T-cell (primary cell): ENCODE measurements at regions not wholly inside any gene's neighbourhood (a gene's known extent, or its start where the extent isn't known, plus 50 kb on each side); places are given as distances from the start of the nearest gene placed in this dataset.

ENCODE experiments used
- ATAC-seq, 4 experiments: fragments of 200-7000 bp in 3 of 4; fragments of 150-1000 bp in 1 of 4; cut with Tn5 transposase; replicated peaks in 1 of 4; 1 replicate in 3 of 4; 2 replicates in 1 of 4; pipeline ENCODE4 v1.10.0; 2021; ENCODE audit warnings: moderate library complexity in 3 of 4, mild to moderate bottlenecking in 2 of 4, moderate number of reproducible peaks in 1 of 4
- CTCF ChIA-PET, 2 donors: fragments of 300-600 bp; sonication (Branson Sonifier 250); formaldehyde crosslinking; loops; one replicate each; lab custom pipeline; 2022; ENCODE audit warnings: antibody characterized with exemption in 2 of 2; lab: Charles Lee
- POLR2A ChIA-PET, 2 donors: fragments of 300-600 bp; sonication (Branson Sonifier 250); formaldehyde crosslinking; loops; one replicate each; lab custom pipeline; 2022; ENCODE audit warnings: antibody characterized with exemption in 2 of 2; lab: Charles Lee
- DNase-seq, 35 experiments: peaks; one replicate each; pipeline versions ENCODE4 v3.0.0 to v3.0.0-alpha.2; 2013 to 2023
- H3K27ac ChIP-seq: one replicate; pipeline ENCODE4 v1.5.1; 2013; ENCODE audit warnings: low read length
- H3K27me3 ChIP-seq, 2 experiments: replicated peaks in 1 of 2; 1 replicate in 1 of 2; 2 replicates in 1 of 2; pipeline versions ENCODE4 v1.6.1 to v1.7.0; 2013; ENCODE audit warnings: low read length in 1 of 2, mixed read lengths in 1 of 2; ENCODE audit not compliant: control insufficient read depth in 2 of 2, insufficient read depth in 2 of 2; ENCODE audit errors: extremely low read depth in 1 of 2
- H3K36me3 ChIP-seq, 2 donors: 1 replicate in 1 of 2; 2 replicates in 1 of 2; pipeline versions ENCODE4 v1.6.1 to v1.7.0; 2013; ENCODE audit warnings: low read length in 1 of 2; ENCODE audit not compliant: control insufficient read depth in 2 of 2, insufficient read depth in 1 of 2; ENCODE audit errors: extremely low read depth in 1 of 2
- H3K4me1 ChIP-seq, 2 experiments: 1 replicate in 1 of 2; 2 replicates in 1 of 2; pipeline versions ENCODE4 v1.6.1 to v1.7.0; 2013; ENCODE audit warnings: low read length in 2 of 2, mixed read lengths in 1 of 2; ENCODE audit not compliant: insufficient read depth in 2 of 2, control insufficient read depth in 1 of 2; ENCODE audit errors: extremely low read depth in 1 of 2
- H3K4me3 ChIP-seq, 2 donors: 1 replicate in 1 of 2; 2 replicates in 1 of 2; pipeline versions ENCODE4 v1.5.1 to v1.7.0; 2013; ENCODE audit warnings: mild to moderate bottlenecking in 2 of 2, low read length in 1 of 2, moderate library complexity in 1 of 2; ENCODE audit not compliant: control insufficient read depth in 1 of 2; ENCODE audit errors: extremely low read depth in 1 of 2
- H3K9me3 ChIP-seq: 2 replicates; pipeline ENCODE4 v1.7.0; 2013
- H3K27ac Mint-ChIP-seq, 2 donors: one replicate each; pipeline ENCODE4 v1.8.0; 2020 to 2021; ENCODE audit warnings: mild to moderate bottlenecking in 2 of 2, mixed read lengths in 2 of 2
- H3K27me3 Mint-ChIP-seq, 2 donors: one replicate each; pipeline ENCODE4 v1.8.0; 2021 to 2022; ENCODE audit warnings: mixed read lengths in 2 of 2
- H3K36me3 Mint-ChIP-seq: one replicate; pipeline ENCODE4 v1.8.0; 2021; ENCODE audit warnings: mixed read lengths
- H3K4me1 Mint-ChIP-seq, 3 donors: one replicate each; pipeline ENCODE4 v1.8.0; 2020 to 2022; ENCODE audit warnings: mixed read lengths in 3 of 3, mild to moderate bottlenecking in 1 of 3
- H3K4me3 Mint-ChIP-seq, 3 donors: one replicate each; pipeline ENCODE4 v1.8.0; 2020 to 2022; ENCODE audit warnings: mild to moderate bottlenecking in 3 of 3, mixed read lengths in 3 of 3, moderate library complexity in 3 of 3
- H3K9me3 Mint-ChIP-seq, 3 donors: one replicate each; pipeline ENCODE4 v1.8.0; 2020 to 2022; ENCODE audit warnings: mixed read lengths in 3 of 3
- WGBS: methylation state at CpG from one replicate; pipeline ENCODE4 v1.1.5; 2013; ENCODE audit warnings: missing lambda C conversion rate; ENCODE audit not compliant: insufficient coverage; 5-methylcytosine and 5-hydroxymethylcytosine counted together

GRCh38 chr10:88219753-88220152 lies 356.3 kb downstream of the PTEN start:
- no peak overlapping the region for H3K4me3 Mint-ChIP-seq
- no peaks in the 10 kb centered on the region for H3K4me1 ChIP-seq
- no peak for ATAC-seq
- H3K27me3 ChIP-seq, result no peaks in the 10 kb centered on the region
- no peaks in the 10 kb centered on the region for H3K36me3 Mint-ChIP-seq
- DNase-seq, result no peak
- POLR2A ChIA-PET, result interaction anchor here in 1 of 2 donors (0.6 kb wide), 1 partner anchor 487 kb away, joined by 3 read pairs; no protein-coding TSS in a partner anchor
- H3K27ac Mint-ChIP-seq, result no peak overlapping the region
- no peak overlapping the region for H3K4me3 ChIP-seq
- CTCF ChIA-PET, result interaction anchor here in 1 of 2 donors (1.3 kb wide), 1 partner anchor 333 kb away, joined by 3 read pairs; no protein-coding TSS in a partner anchor
- H3K27ac ChIP-seq, result no peak overlapping the region
- peaks cover 3 to 5% (median 3%) of the 10 kb centered on the region in 3 donors for H3K4me1 Mint-ChIP-seq
- no peaks in the 10 kb centered on the region for H3K27me3 Mint-ChIP-seq
- no peaks in the 10 kb centered on the region for H3K36me3 ChIP-seq
- no peaks in the 10 kb centered on the region for H3K9me3 Mint-ChIP-seq
- no peaks in the 10 kb centered on the region for H3K9me3 ChIP-seq
- no CpG with 5 or more reads among the region's 2 CpGs for WGBS

- CTCF ChIA-PET, result interaction anchor here in 1 of 2 donors (1.3 kb wide), 1 partner anchor 331 kb away, joined by 3 read pairs; no protein-coding TSS in a partner anchor
- H3K4me3 Mint-ChIP-seq, result no peak overlapping the region
- Histone ChIP-seq H3K4me1 (no peaks in the 10 kb centered on the region), H3K27ac (no peak overlapping the region), H3K4me3 (no peak overlapping the region), H3K9me3 (no peaks in the 10 kb centered on the region), H3K36me3 (no peaks in the 10 kb centered on the region), H3K27me3 (no peaks in the 10 kb centered on the region)
- no peaks in the 10 kb centered on the region for H3K9me3 Mint-ChIP-seq
- no peaks in the 10 kb centered on the region for H3K36me3 Mint-ChIP-seq
- DNase-seq, result no peak
- H3K4me1 Mint-ChIP-seq, result peaks cover 3 to 5% (median 3%) of the 10 kb centered on the region in 3 donors
- ATAC-seq, result no peak
- no peaks in the 10 kb centered on the region for H3K27me3 Mint-ChIP-seq
- no peak overlapping the region for H3K27ac Mint-ChIP-seq
- POLR2A ChIA-PET, result no interaction called here
- WGBS, result 60% methylated on average over 1 of the region's 6 CpGs
These were observed 357.9 kb downstream of the PTEN start for GRCh38 chr10:88221010-88221973.

- Mint-ChIP-seq H3K4me3 (no peak overlapping the region), H3K4me1 (peaks cover 3 to 5% (median 3%) of the 10 kb centered on the region in 3 donors), H3K27me3 (no peaks in the 10 kb centered on the region), H3K9me3 (no peaks in the 10 kb centered on the region), H3K36me3 (no peaks in the 10 kb centered on the region), H3K27ac (no peak overlapping the region)
- Histone ChIP-seq H3K36me3 (no peaks in the 10 kb centered on the region), H3K4me1 (no peaks in the 10 kb centered on the region), H3K27ac (no peak overlapping the region), H3K4me3 (no peak overlapping the region), H3K27me3 (no peaks in the 10 kb centered on the region), H3K9me3 (no peaks in the 10 kb centered on the region)
- no CpG with 5 or more reads among the region's 1 CpG for WGBS
- POLR2A ChIA-PET, result no interaction called here
- ATAC-seq (no peak), DNase-seq (no peak)
- CTCF ChIA-PET, result no interaction called here
These were observed 359.5 kb downstream of the PTEN start for GRCh38 chr10:88222881-88223280.
